BJ (cell line): ENCODE measurements at regions not wholly inside any gene's neighbourhood (a gene's known extent, or its start where the extent isn't known, plus 50 kb on each side); places are given as distances from the start of the nearest gene placed in this dataset.

ENCODE experiments used
- CTCF ChIA-PET: fragments of 350-600 bp; formaldehyde crosslinking; extraction: SDS; loops from one replicate; lab custom pipeline; 2021; ENCODE audit warnings: antibody characterized with exemption, inconsistent platforms; lab: Yijun Ruan, JAX
- POLR2A ChIA-PET: fragments of 300-600 bp; sonication (Branson Sonifier 250); formaldehyde crosslinking; extraction: SDS; loops from one replicate; lab custom pipeline; 2021; ENCODE audit warnings: antibody characterized with exemption; lab: Charles Lee
- DNase-seq: peaks from one replicate; pipeline ENCODE4 v3.0.0-alpha.2; 2011; ENCODE audit warnings: low read depth
- H3K27me3 ChIP-seq: 2 replicates; pipeline ENCODE4 v1.6.0; 2011; ENCODE audit warnings: low read length; ENCODE audit not compliant: control insufficient read depth, insufficient read depth
- H3K36me3 ChIP-seq: 2 replicates; pipeline ENCODE4 v1.5.1; 2011; ENCODE audit warnings: low read length; ENCODE audit not compliant: control insufficient read depth, insufficient read depth
- H3K4me3 ChIP-seq: 2 replicates; pipeline ENCODE4 v1.5.1; 2011; ENCODE audit warnings: low read depth, mild to moderate bottlenecking, control low read depth, low read length
- CTCF ChIP-seq: IDR thresholded peaks from 2 replicates; pipeline ENCODE4 v1.5.1; 2011; ENCODE audit warnings: low read depth, mild to moderate bottlenecking, control low read depth, inconsistent platforms, low read length, moderate library complexity; ENCODE audit not compliant: insufficient read depth

- Histone ChIP-seq H3K4me3 (no peak overlapping the region), H3K27me3 (no peaks in the 10 kb centered on the region), H3K36me3 (no peaks in the 10 kb centered on the region)
- no peak for DNase-seq
- POLR2A ChIA-PET: no interaction called here
- CTCF ChIA-PET: no interaction called here
- TF ChIP-seq CTCF: no peak
Measured at GRCh38 chr3:31027914-31028313, 133.5 kb upstream of the GADL1 start.

- ChIA-PET CTCF (interaction anchor here (0.8 kb wide), 1 partner anchor 31 kb away, joined by 3 read pairs; no protein-coding TSS in a partner anchor), POLR2A (no interaction called here)
- H3K4me3 ChIP-seq: no peak overlapping the region
- no peak for DNase-seq
- no peak for TF ChIP-seq CTCF
- H3K36me3 ChIP-seq: no peaks in the 10 kb centered on the region
- H3K27me3 ChIP-seq: no peaks in the 10 kb centered on the region
Measured at GRCh38 chr3:31028766-31029165, 134.3 kb upstream of the GADL1 start.

GRCh38 chr3:31029706-31030105, 135.2 kb upstream of the GADL1 start:
- ChIA-PET CTCF (no interaction called here), POLR2A (no interaction called here)
- no peak for DNase-seq
- TF ChIP-seq CTCF: no peak
- Histone ChIP-seq H3K4me3 (no peak overlapping the region), H3K36me3 (no peaks in the 10 kb centered on the region), H3K27me3 (no peaks in the 10 kb centered on the region)

GRCh38 chr3:31035681-31036080, 141.2 kb upstream of the GADL1 start:
- no peak for TF ChIP-seq CTCF
- H3K4me3 ChIP-seq: no peak overlapping the region
- H3K27me3 ChIP-seq: no peaks in the 10 kb centered on the region
- CTCF ChIA-PET: interaction anchor here (0.5 kb wide), 1 partner anchor 107 kb away, joined by 3 read pairs; no protein-coding TSS in a partner anchor
- no peaks in the 10 kb centered on the region for H3K36me3 ChIP-seq
- no peak for DNase-seq
- POLR2A ChIA-PET: no interaction called here

GRCh38 chr3:31038086-31038739, 143.8 kb upstream of the GADL1 start:
- POLR2A ChIA-PET: no interaction called here
- H3K4me3 ChIP-seq: no peak overlapping the region
- H3K36me3 ChIP-seq: no peaks in the 10 kb centered on the region
- no peak for DNase-seq
- H3K27me3 ChIP-seq: no peaks in the 10 kb centered on the region
- TF ChIP-seq CTCF: no peak
- CTCF ChIA-PET: no interaction called here
